ENCODE measurements at regions not wholly inside any gene's neighbourhood (a gene's known extent, or its start where the extent isn't known, plus 50 kb on each side); places are given as distances from the start of the nearest gene placed in this dataset.

DNA sequence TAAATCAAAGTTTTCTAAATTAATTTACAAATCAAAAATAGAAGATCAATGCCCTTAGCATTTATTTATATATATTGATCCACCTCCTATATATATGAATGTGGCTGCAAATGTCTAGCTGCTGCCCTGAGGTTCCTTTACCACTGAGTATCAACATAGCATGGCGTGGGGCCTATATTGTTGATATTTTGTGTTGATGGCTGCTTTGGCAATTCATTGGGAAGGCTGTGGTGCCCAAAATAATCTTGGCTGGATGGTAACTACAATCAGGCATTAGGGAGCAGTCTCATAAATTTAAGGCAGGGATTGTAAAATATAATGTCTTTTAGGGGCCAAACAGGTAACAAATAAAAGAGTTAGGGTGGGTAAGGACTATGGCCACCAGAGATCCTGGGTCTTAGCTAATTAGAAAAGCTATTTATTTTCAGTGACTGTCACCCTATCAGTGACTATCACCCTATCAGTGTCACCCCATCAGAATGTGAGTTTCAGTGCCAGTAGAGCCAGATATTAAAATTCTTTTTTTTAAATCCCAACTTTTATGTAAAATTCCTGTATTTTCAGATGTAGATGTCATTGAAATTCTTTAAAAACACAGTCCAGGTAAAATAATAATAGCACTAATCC, 190.7 kb upstream of the PCSK5 start:
- TF ChIP-seq, protein P1, sequence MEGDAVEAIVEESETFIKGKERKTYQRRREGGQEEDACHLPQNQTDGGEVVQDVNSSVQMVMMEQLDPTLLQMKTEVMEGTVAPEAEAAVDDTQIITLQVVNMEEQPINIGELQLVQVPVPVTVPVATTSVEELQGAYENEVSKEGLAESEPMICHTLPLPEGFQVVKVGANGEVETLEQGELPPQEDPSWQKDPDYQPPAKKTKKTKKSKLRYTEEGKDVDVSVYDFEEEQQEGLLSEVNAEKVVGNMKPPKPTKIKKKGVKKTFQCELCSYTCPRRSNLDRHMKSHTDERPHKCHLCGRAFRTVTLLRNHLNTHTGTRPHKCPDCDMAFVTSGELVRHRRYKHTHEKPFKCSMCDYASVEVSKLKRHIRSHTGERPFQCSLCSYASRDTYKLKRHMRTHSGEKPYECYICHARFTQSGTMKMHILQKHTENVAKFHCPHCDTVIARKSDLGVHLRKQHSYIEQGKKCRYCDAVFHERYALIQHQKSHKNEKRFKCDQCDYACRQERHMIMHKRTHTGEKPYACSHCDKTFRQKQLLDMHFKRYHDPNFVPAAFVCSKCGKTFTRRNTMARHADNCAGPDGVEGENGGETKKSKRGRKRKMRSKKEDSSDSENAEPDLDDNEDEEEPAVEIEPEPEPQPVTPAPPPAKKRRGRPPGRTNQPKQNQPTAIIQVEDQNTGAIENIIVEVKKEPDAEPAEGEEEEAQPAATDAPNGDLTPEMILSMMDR (conservative IDR thresholded peaks at IDR 0.05 in 1 of 2, IDR thresholded peaks at IDR 0.05 in 1 of 2; ENCODE audit: extremely low read depth in 1 of 2, insufficient read depth in 1 of 2, low read depth in 1 of 2, low read length in 2 of 2) = no peak
- TF ChIP-seq EZH2 (IDR thresholded peaks at IDR 0.05; ENCODE audit: borderline replicate concordance, low read length) = no peak
